IMR-90 (cell line): ENCODE measurements at regions not wholly inside any gene's neighbourhood (a gene's known extent, or its start where the extent isn't known, plus 50 kb on each side); places are given as distances from the start of the nearest gene placed in this dataset.

Source experiments
- CEBPB ChIP-seq: IDR thresholded peaks from 2 replicates; pipeline ENCODE4 v1.6.1; 2012; ENCODE audit warnings: low read depth, low read length, improper control_type of control experiment
- CHD1 ChIP-seq: IDR thresholded peaks from 2 replicates; pipeline ENCODE4 v1.6.1; 2012; ENCODE audit warnings: low read depth, low read length, improper control_type of control experiment
- FOS ChIP-seq: fragments of 150-350 bp; IDR thresholded peaks from 2 replicates; pipeline ENCODE4 v1.6.1; 2016; ENCODE audit warnings: low read depth, low read length
- MXI1 ChIP-seq: IDR thresholded peaks from 2 replicates; pipeline ENCODE4 v1.6.1; 2012; ENCODE audit warnings: low read depth, mild to moderate bottlenecking, low read length, moderate library complexity, borderline replicate concordance
- NFE2L2 ChIP-seq: fragments of 150-350 bp; IDR thresholded peaks from 2 replicates; pipeline ENCODE4 v1.6.1; 2016; ENCODE audit warnings: low read depth, mild to moderate bottlenecking, low read length
- POLR2A ChIP-seq: IDR thresholded peaks from 2 replicates; pipeline ENCODE4 v1.6.1; 2012; ENCODE audit warnings: mild to moderate bottlenecking, low read depth, low read length
- RFX5 ChIP-seq: IDR thresholded peaks from 2 replicates; pipeline ENCODE4 v1.8.0; 2012; ENCODE audit warnings: low read depth, mild to moderate bottlenecking, low read length, moderate library complexity
- SMC3 ChIP-seq: fragments of 150-350 bp; IDR thresholded peaks from 2 replicates; pipeline ENCODE4 v1.6.1; 2016; ENCODE audit warnings: low read depth, mild to moderate bottlenecking, antibody characterized with exemption, low read length, moderate library complexity
- TF ChIP-seq, protein P1 (sequence below): conservative IDR thresholded peaks from 2 replicates; pipeline ENCODE4 v1.5.1; 2012; ENCODE audit warnings: mild to moderate bottlenecking, low read depth, low read length, improper control_type of control experiment
- TF ChIP-seq, protein P2 (sequence below): fragments of 150-350 bp; IDR thresholded peaks from 2 replicates; pipeline ENCODE4 v1.6.1; 2017; ENCODE audit warnings: mild to moderate bottlenecking, antibody characterized with exemption, low read length, low read depth

DNA sequence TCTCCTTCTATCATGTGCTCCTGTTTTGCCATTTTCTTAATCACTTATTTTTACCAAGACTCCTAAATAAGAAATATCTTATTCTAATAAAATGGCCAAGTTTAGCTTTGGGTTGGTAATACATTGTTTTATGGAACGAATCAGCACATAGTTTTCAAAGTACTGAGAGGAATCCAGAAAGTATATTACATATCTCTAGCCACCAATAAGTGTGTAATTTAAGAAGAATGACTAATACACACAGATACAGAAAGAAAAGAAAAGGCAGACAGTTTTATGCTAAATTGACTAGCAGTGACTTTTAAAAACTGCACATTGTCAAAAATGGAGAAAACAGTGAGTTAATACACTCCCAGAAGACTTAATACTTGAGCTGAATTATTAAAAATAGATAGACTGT is 167.0 kb upstream of the IL15 start:
- TF ChIP-seq POLR2A: no peak
- TF ChIP-seq, protein P1, sequence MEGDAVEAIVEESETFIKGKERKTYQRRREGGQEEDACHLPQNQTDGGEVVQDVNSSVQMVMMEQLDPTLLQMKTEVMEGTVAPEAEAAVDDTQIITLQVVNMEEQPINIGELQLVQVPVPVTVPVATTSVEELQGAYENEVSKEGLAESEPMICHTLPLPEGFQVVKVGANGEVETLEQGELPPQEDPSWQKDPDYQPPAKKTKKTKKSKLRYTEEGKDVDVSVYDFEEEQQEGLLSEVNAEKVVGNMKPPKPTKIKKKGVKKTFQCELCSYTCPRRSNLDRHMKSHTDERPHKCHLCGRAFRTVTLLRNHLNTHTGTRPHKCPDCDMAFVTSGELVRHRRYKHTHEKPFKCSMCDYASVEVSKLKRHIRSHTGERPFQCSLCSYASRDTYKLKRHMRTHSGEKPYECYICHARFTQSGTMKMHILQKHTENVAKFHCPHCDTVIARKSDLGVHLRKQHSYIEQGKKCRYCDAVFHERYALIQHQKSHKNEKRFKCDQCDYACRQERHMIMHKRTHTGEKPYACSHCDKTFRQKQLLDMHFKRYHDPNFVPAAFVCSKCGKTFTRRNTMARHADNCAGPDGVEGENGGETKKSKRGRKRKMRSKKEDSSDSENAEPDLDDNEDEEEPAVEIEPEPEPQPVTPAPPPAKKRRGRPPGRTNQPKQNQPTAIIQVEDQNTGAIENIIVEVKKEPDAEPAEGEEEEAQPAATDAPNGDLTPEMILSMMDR: no peak
- TF ChIP-seq, protein P2, sequence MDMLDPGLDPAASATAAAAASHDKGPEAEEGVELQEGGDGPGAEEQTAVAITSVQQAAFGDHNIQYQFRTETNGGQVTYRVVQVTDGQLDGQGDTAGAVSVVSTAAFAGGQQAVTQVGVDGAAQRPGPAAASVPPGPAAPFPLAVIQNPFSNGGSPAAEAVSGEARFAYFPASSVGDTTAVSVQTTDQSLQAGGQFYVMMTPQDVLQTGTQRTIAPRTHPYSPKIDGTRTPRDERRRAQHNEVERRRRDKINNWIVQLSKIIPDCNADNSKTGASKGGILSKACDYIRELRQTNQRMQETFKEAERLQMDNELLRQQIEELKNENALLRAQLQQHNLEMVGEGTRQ: no peak
- no peak for TF ChIP-seq CHD1
- no peak for TF ChIP-seq CEBPB
- TF ChIP-seq RFX5: no peak
- TF ChIP-seq MXI1: no peak
- no peak for TF ChIP-seq FOS
- TF ChIP-seq NFE2L2: no peak
- no peak for TF ChIP-seq SMC3
